HG02970 (cell line): ENCODE measurements at regions not wholly inside any gene's neighbourhood (a gene's known extent, or its start where the extent isn't known, plus 50 kb on each side); places are given as distances from the start of the nearest gene placed in this dataset.
"Not testable (repeated sequence)": the region's sequence is repeated elsewhere in the genome, so short reads cannot be mapped to it uniquely, and the experiment has no call there.

Source experiments
- ATAC-seq: cut with Tn5 transposase; IDR thresholded peaks from one replicate; pipeline ENCODE4 v1.9.1; 2021; ENCODE audit warnings: mild to moderate bottlenecking, moderate library complexity, moderate number of reproducible peaks; ENCODE audit not compliant: unreplicated experiment, low FRiP score

DNA sequence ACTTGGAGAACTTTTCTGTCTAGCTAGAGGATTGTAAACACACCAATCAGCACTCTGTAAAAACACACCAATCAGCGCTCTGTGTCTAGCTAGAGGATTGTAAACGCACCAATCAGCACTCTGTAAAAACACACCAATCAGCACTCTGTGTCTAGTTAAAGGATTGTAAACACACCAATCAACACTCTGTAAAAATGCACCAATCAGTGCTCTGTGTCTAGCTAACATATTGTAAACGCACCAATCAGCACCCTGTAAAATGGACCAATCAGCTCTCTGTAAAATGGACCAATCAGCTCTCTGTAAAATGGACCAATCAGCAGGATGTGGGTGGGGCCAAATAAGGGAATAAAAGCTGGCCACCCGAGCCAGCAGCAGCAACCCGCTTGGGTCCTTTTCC is 91.1 kb upstream of the KRAS start:
- not testable (repeated sequence) for ATAC-seq

DNA sequence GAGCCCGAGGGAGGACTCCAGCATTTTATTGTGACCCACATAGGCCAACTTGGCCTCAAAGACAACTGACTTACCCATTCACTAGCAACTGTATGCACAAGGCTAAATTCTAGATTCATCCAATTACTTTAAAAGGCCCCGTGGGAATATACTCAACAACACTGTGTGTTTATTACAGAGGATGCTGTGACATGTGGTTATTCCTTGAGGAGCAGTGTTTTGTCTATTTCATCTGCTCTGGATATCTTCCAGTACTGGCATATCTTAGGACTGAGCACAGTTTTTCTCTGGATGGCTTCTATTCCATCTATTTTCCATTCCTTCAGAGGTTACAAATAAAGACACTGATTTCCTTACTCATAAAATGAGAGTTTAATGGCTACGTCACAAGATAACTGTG is 87.2 kb upstream of the KRAS start:
- no peak for ATAC-seq

DNA sequence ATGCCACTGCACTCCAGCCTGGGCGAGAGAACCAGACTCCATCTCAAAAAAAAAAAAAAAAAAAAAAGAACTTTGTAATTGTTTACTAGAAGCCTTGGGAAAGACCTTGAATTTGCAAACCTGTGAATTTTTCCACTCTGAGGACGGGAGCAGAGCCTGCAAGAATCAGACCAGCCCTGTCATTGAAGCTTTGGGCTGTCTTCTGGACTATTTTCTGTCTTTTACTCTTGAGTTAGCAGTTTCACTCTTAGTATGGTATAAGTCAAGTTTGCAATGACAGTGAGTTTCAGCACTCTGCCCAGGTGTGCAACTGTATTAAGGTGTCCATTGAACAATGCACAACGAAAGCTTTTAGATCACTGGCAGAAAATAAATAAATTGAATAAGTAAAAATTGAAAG is 81.4 kb upstream of the KRAS start:
- peak; percentile 56 for ATAC-seq

DNA sequence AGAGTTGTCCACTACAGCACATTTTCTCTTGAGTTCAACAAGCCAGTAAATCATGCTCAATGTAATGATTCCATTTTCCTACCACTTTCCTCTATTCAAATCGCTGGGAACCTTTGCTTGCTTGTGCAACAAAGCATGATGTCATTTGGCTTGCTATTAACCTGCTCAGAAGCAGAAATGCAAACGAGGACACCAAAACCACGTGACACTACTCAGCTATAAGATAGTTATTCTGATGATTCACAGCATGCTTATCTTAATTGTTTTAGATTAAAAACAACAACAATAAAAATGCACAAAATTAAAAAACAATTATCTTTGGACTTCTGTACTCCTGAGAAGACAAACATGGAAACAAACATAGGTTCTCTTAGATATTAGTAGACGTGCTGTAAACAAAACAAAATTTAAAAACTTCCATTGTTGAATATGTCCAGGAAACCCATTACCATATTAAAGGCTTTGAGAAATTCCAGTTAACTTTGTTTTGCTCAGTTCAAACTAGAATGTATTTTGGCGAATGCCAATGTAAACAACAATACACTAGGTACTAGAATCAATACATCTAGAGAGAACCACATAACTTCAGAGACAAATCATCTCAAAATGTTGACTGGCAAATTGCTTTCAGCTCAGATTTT is 77.5 kb upstream of the KRAS start:
- ATAC-seq = no peak

DNA sequence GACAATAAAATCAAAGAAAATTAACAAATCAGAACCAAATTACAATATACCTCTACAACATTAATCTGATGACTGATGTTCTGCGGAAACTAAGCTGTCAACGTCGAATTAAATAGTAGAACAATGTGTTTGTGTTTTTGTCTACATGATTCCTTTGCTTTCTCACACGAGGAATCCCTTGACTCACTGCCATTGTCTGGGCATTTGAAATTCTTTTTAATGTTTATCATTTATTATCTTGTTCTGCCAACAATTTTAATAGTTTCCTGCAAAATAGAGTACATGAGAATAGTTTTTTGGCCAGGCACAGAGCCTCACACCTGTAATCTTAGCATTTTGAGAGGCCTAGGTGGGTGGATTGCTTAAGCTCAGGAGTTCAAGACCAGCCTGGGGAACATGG is 76.6 kb upstream of the KRAS start:
- no peak for ATAC-seq

DNA sequence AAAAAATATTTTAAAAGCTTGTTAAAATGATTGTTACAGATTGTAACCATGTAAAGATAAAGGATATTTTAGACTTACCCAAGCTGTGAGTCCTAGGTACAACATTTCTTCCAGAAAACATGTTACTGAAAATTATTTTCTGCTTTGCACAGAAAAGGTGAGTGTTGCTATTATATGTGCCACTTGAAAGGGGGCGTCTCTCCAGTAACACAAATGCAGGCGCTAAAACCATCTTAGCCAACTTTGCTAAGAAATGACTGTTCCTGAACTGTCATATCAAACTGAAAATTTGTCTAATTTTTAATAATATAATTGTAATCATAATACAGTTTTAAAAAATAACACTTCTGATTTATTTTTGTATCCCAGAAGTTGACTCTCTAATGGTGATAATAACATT is 75.6 kb upstream of the KRAS start:
- no peak for ATAC-seq

DNA sequence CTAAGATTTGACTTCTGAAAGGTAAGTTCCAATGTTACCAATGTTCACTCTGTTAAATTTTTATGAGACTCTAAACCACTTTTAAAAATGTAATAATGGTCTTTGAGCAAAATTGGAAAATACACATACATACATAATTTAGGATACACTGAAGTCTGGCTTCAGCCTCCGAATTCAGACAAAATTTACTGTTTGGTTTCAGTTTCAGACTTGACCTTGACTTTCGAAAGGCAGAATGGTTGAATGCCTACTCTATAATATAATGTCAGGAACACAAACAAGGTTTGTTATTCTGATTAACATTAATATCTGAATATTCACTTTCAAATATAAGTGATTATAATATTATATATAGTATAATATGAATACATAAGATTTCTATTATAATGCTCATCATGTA is 74.1 kb upstream of the KRAS start:
- no peak for ATAC-seq

DNA sequence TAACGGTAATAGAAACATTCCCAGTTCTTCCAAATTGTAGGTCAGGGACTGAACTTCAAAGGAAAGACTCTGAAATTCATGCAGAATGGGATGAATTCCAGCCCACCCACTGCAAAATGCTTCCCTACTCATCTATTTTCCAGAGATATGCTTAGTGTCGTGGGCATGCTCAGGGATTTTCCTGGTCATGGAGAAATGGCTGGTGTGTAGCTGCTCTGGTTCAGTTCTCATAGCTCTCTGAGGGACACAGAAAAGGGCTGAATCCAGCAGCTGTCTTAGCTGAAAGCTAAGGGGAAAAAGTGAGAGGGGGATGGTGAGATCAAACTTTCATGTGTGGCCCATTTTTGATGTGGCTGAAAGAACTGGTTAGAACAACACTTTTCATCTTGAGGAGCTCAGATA is 72.9 kb upstream of the KRAS start:
- no peak for ATAC-seq

DNA sequence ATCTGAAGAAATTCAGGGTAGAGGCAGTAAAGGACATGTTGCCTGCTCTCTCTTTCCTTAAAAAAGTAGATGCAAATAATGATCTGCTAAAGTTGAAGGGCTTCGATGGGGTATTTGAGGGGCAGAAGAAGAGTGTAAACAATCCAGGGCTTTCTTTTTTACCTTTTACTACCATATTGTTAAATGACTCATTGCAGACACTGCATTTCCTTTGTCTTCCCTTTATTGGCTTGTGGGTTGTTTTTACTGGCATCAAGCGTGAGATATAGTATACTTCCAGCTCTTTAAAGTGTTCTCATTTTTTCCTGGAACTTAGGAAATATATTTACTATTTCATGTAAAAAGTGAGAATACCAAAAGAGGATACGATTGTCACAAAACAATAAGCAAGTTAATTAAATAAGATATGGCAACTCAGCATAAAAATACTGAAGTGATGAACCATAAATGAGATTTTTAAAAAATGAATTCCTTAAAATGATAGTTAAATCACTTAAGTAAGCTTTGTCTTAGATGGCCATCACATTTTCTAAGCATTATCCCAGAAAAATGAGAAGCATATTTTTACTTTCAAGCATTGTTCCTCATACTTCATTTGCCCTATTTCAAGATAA is 72.3 kb upstream of the KRAS start:
- no peak for ATAC-seq

DNA sequence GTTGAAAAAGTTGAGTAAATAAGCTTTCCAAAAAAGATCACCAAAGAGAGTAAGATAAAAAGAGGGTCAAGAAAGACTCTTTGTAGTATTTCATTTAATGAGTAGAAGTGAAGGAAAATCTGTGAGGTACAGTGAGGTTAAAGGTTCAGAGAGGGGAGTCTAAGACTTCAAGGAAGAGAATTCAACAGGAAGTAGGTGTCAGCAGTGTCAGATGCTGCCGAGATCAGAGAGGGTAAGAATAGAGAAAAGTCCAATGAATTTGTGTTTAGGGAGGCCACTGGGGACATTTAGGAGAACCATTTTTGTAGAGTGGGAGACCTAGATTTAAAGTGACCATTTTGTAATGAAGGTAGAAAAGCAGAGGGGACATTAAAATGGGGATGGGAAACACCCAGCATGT is 71.6 kb upstream of the KRAS start:
- ATAC-seq = no peak

DNA sequence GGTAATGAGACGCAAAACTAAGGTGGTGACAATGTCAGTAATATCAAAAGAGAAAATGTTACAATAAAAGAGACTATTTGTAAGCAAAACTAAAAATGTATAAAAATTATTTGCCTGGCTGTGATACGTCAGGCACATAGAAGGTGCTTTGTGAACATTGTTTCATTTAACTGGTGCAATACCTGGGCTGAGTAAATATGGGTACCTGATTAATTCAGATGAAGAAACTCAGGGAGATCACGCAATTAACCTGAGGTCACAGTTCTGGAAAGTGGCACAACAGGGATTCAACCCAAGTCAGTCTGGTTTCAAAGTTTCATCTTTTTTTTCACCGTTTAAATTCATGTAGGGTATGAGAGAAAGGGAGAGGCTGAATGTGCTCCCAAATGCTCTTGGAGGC is 71.0 kb upstream of the KRAS start:
- ATAC-seq = no peak

DNA sequence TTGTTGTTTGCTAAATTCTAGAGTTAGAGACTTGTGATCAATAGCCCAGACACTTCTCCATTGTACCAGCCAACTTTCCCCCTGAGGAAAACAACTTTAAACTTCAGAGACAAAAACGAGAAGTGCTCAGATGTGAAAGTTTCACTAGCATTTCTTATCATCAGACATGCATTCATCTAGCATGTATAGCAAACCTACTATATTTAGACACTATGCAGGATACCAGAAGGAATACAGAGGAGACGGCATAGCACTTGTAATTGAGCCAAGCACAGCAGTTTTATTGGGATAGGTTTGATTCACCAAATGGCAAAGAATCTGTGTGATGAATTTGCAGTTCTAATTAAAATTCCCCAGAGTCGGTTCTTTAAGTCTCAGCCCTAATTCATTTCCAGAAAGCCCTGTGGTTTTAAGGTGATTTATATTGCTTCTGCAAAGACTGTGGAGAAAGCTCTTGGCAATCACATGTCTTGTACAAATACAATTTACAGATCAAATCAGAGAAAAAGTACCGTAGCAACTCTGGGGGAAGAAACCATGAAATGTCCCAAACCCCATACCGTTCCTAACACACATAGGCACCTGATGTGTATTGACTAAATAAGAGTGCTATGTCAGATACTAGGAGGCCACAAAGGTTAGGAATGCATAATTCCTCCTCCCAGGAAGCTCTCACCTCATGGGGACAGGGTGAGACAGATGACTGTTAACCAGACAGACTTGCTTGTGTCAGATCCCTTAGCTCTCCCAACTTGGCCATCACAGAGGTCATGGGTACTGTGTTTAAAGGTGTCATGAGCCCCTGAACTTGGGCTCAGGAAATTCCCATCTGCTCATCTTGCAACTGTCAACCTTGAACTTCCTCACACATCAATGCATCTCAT is 69.6 kb upstream of the KRAS start:
- ATAC-seq = peak; percentile 40

DNA sequence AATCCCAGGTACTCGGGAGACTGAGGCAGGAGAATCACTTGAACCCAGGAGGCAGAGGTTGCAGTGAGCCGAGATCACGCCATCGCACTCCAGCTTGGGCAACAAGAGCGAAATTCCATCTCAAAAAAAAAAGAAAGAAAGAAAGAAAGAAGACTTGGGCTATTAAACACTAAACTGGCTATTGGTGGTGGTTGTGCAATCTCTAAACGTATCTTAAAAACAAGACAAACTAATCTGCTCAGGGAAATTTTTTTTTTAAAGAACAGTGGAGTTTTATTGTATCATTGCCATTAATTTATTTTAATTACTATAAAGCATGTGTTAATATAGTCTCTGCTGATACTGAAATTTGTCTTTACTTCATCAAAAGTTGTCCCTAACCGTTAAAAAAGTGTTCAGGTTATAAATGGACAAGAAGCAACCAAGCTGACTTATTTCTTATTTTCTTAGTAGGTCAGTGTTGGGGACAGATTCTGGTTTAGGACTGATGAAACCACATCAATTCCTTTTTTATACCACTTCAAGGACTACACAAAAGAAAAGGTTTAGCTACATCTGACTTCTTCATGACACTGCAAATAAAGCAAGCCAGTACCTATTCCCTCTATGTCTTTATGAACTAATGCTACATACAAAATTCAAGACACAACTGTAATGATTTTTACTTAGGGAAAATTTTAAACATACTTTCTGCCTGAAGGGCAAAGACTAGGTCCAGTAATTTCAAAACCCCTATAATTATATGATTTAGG is 68.7 kb upstream of the KRAS start:
- ATAC-seq = peak; percentile 8

DNA sequence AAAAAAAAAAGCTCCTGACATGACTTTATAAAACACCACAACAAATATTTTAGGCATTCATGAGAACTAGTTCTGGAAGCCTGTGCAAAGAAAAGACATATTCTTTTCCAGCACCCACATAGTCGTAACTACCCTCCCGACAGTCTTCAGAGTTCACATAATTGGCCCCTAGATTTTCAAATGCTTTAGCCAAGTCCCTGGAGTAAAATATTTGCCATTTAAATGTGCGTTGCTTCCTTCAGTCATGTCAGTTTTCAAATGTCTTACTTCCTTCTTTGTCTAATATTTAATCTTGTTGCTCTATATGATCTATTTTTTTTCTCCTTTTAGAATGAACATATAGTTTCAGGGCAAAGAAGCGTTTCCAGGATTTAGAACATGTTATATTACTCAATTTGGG is 66.8 kb upstream of the KRAS start:
- no peak for ATAC-seq

DNA sequence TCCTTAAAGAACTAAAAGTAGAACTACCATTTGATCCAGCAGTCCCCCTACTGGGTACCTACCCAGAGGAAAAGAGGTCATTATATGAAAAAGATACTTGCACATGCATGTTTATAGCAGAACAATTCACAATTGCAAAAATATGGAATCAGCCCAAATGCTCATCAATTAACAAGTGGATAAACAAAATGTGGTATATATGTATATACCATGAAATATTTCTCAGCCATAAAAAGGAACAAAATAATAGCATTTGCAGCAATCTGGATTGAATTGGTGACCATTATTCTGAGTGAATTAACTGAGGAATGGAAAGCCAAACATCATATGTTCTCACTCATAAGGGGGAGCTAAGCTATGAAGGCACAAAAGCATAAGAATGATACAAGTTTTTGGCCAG is 64.7 kb upstream of the KRAS start:
- no peak for ATAC-seq

DNA sequence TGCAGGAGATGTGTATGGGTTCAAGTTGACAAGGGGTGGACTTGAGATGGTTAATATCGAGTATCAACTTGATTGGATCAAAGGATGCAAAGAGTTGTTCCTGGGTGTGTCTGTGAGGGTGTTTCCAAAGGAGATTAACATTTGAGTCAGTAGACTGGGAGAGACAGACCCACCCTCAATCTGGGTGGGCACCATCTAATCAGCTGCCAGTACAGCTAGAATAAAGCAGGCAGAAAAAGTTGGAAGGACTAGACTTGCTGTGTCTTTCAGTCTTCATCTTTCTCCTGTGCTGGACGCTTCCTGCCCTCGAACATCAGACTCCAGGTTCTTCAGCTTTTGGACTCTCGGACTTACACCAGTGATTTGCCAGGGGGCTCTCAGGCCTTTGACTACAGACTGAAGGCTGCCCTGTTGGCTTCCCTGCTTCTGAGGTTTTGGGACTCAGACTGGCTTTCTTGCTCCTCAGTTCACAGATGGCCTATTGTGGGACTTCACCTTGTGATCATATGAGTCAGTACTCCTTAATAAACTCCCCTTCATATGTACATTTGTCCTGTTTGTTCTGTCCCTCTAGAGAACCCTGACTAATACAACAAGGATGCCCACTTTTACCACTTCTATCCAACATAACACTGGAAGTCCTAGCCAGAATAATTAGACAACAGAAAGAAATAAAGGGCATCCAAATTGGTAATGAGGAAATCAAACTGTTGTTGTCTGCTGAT is 62.7 kb upstream of the KRAS start:
- ATAC-seq = not testable (repeated sequence)

DNA sequence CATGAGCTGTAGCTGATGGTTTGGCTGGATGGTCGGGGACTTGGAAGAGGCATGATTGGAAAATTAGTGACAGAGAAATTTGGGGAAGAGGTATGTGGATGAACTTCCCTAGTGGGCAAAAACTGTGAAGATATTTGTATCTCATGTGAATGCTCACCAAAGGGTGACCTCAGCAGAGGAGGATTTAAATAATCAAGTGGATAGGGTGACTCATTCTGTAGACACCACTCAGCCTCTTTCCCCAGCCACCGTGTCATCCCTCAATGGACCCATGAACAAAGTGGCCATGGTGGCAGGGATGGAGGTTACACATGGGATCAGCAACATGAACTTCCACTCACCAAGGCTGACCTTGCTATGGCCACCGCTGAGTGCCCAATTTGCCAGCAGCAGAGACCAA is 60.8 kb upstream of the KRAS start:
- no peak for ATAC-seq

DNA sequence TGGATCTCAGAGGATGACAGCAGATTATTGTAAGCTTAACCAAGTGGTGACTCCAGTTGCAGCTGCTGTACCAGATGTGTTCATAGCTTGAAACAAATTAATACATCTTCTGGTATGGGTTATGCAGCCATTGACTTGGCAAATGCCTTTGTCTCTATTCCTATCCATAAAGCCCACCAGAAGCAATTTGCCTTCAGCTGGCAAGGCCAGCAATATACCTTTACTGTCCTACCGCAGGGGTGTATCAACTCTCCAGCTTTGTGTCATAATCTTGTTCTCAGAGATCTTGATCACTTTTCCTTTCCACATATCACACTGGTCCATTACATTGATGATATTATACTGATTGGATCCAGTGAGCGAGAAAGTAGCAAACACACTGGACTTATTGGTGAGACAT is 59.3 kb upstream of the KRAS start:
- not testable (repeated sequence) for ATAC-seq

DNA sequence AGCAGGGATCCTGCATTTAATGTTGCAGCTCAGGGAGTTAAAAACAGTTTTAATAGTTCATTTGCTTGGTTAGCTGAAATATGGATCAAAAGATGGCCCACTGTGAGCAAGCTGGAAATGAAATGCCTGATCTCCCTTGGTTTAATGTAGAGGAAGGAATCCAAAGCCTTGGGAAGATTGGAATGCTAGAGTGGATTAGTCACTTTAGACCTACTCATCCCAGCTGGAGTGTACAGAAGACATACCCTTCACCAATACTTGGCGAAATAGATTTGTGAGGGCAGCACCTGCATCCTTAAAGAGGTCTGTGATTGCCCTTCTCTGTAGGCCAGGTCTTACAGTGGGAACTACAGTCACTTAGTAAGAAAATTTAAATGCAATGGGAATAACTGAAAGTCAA is 58.0 kb upstream of the KRAS start:
- no peak for ATAC-seq

DNA sequence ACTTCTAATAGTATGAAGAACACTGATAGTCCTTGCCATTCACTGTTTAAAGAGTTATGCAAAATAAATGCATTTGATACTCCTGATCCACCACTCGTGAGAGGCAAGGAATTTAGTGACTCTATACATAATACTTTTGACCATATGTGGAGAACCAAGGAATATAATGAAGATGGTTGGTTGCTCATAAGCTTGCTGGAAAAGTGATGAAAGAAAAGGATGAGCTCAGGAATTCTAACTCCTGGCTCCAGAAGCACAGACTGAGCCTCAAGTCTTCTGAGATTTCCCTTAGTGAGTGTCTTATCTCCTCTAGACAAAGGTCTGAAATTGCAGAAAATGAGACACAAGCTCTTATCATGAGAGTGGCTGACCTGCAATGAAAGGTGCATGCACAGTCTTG is 57.1 kb upstream of the KRAS start:
- no peak for ATAC-seq
